IPS-20b (cell line): ENCODE measurements at regions not wholly inside any gene's neighbourhood (a gene's known extent, or its start where the extent isn't known, plus 50 kb on each side); places are given as distances from the start of the nearest gene placed in this dataset.
A peak's percentile ranks its signal among the peaks of the same experiment; 100 is the strongest.

Experiments
- H3K27ac ChIP-seq: one replicate; pipeline ENCODE4 v1.5.1; 2013; ENCODE audit warnings: low read length
- H3K27me3 ChIP-seq: 2 replicates; pipeline ENCODE4 v1.6.1; 2013; ENCODE audit warnings: mild to moderate bottlenecking, low read length, inconsistent platforms; ENCODE audit not compliant: insufficient read depth
- H3K36me3 ChIP-seq: 2 replicates; pipeline ENCODE4 v1.6.1; 2013; ENCODE audit warnings: low read depth, mild to moderate bottlenecking, inconsistent platforms, low read length, moderate library complexity; ENCODE audit not compliant: insufficient read depth
- H3K4me1 ChIP-seq: 2 replicates; pipeline ENCODE4 v1.6.1; 2013; ENCODE audit warnings: mild to moderate bottlenecking, control low read depth, inconsistent platforms, low read length, moderate library complexity; ENCODE audit not compliant: insufficient read depth
- H3K4me3 ChIP-seq: 2 replicates; pipeline ENCODE4 v1.5.1; 2013; ENCODE audit warnings: mild to moderate bottlenecking, low read length, inconsistent platforms
- H3K9ac ChIP-seq: 2 replicates; pipeline ENCODE4 v1.6.1; 2013; ENCODE audit warnings: low read depth, mild to moderate bottlenecking, inconsistent platforms, low read length, moderate library complexity
- H3K9me3 ChIP-seq: 2 replicates; pipeline ENCODE4 v1.6.1; 2013; ENCODE audit warnings: mild to moderate bottlenecking, low read depth, low read length, inconsistent platforms; ENCODE audit not compliant: insufficient read depth

DNA sequence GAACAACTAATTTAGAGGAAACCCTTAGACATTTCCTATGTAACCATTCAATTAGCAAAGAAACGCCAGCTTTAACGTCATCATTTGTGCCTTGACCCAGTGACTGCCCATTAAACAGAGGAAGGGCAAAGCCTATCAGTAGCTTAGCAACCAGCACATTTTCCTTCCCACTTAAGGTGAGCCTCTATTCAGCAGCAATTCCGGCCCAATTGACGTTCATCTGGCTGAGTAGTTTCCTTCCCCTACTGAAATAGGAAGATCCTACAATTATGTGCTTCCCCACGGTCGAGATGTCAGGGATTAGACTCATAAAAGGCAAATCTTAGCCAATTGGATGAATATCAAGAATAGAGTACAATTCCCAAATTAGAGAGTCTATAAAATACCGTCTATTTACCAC, 482.1 kb upstream of the ADAMTS5 start:
- Histone ChIP-seq H3K27ac (no peak overlapping the region), H3K27me3 (no peaks in the 10 kb centered on the region), H3K9me3 (no peaks in the 10 kb centered on the region), H3K4me1 (no peaks in the 10 kb centered on the region), H3K36me3 (no peaks in the 10 kb centered on the region), H3K4me3 (no peak overlapping the region), H3K9ac (no peak overlapping the region)

DNA sequence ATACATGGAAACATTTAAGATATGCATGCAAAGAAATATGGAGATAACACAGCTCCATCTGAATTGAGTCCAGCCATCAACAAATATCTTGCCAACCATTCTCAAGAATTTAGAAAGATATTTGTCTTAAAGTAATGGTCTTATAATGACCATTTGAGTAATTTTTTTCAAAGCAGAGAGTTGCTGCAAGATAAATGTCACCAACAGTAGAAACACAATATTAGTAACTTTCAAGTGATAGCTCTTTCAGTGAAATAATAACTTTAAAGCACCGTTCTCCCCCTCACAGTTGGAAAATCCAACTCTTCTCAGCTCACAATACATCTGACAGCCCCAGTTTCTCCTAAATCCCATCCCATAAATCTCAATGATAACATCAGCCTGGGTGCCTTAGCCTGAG, 481.0 kb upstream of the ADAMTS5 start:
- Histone ChIP-seq H3K36me3 (no peaks in the 10 kb centered on the region), H3K27ac (no peak overlapping the region), H3K4me1 (no peaks in the 10 kb centered on the region), H3K9ac (no peak overlapping the region), H3K9me3 (no peaks in the 10 kb centered on the region), H3K27me3 (no peaks in the 10 kb centered on the region), H3K4me3 (no peak overlapping the region)

DNA sequence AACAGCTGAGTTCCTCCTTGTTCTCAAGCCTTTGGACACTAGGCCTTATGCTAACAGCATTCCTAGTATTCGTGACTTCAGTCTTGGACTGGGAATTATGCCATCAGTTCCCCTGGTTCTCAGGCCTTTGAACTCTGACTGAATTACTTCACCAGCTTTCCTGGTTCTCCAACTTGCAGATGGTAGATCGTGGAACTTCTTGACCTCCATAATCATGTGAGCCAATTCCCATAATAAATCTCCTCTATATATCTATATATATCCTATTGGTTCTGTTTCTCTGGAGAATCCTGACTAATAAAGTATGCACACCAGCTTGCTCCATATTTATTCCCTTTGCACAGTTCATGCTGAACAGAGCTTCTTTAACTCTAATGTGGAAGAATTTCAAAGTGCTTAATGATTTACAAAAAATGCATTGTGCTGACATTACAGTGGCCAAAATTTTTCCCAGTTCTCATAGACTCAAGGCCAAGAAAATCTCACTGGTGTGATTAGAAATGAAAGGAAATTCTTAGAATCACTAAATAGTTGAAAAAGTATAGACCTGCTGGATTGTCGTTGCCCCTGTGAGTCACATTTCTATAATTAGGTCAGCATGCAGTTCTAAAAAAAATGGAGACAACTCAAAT, 462.9 kb upstream of the ADAMTS5 start:
- Histone ChIP-seq H3K4me3 (no peak overlapping the region), H3K36me3 (no peaks in the 10 kb centered on the region), H3K9me3 (no peaks in the 10 kb centered on the region), H3K9ac (no peak overlapping the region), H3K4me1 (peaks cover 2% of the 10 kb centered on the region; the same call in 1 of the 2 replicates), H3K27me3 (no peaks in the 10 kb centered on the region), H3K27ac (no peak overlapping the region)

DNA sequence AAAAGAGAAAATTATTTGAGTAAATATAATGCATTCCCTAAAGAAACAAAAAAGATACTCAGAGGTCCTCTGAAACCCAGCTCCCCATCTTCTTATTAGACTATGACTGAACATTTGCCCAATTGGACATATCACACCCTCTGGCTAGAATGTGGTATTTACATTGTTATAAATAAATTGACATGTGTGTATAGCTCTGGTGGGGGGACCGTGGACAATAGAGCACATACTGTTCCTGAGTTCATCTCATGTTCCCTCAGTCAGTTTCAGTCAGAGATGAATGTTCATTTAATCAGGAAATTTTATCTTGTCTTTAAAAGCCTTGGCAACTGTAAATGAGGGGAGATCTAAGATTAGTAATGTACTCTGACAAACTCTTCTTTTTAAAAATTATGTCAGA, 459.3 kb upstream of the ADAMTS5 start:
- Histone ChIP-seq H3K4me3 (no peak overlapping the region), H3K4me1 (peaks cover 24% of the 10 kb centered on the region), H3K27ac (no peak overlapping the region), H3K9ac (no peak overlapping the region), H3K27me3 (no peaks in the 10 kb centered on the region), H3K36me3 (no peaks in the 10 kb centered on the region), H3K9me3 (no peaks in the 10 kb centered on the region)

DNA sequence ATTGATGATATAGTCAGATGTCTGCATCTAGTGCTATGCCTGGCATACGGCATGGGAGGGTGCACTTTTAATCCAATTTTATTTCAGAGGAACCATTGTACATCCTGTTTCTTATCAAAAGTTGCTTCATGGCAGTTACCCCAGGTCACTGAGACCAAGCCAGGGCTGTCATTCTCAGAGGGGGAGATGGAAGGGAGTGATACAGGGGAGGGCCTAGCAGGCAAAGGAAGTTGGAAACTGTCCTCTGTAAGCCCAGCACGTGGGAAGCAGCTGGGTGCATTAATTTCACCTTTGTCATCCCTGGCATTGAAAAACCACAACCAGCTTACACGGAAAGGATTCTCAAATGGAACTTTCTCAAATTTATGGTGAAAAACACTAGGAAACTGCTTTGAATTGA, 458.7 kb upstream of the ADAMTS5 start:
- Histone ChIP-seq H3K36me3 (no peaks in the 10 kb centered on the region), H3K9me3 (no peaks in the 10 kb centered on the region), H3K27me3 (no peaks in the 10 kb centered on the region), H3K9ac (no peak overlapping the region), H3K4me1 (peaks cover 24% of the 10 kb centered on the region), H3K27ac (no peak overlapping the region), H3K4me3 (no peak overlapping the region)

DNA sequence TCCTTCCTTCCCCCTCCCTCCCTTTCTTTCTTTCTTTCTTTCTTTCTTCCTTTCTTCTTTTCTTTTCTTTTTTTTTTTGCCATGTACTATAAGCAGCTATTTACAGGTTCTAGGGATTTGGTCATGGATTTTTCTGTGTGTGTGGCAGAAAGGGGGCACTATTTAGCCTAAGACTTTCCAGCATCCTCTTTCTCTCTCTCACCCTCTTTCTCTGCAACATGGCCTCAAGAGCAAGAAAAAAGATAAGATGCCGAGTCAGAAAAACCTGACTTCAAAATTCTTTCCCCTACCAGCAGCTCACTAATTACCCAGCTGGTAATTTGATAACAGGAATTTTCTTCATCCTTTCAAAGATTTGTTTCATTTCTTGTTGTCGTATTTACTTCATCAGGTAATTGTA, 458.3 kb upstream of the ADAMTS5 start:
- Histone ChIP-seq H3K27ac (no peak overlapping the region), H3K36me3 (no peaks in the 10 kb centered on the region), H3K9ac (no peak overlapping the region), H3K27me3 (no peaks in the 10 kb centered on the region), H3K4me1 (peaks cover 24% of the 10 kb centered on the region), H3K4me3 (no peak overlapping the region), H3K9me3 (no peaks in the 10 kb centered on the region)

DNA sequence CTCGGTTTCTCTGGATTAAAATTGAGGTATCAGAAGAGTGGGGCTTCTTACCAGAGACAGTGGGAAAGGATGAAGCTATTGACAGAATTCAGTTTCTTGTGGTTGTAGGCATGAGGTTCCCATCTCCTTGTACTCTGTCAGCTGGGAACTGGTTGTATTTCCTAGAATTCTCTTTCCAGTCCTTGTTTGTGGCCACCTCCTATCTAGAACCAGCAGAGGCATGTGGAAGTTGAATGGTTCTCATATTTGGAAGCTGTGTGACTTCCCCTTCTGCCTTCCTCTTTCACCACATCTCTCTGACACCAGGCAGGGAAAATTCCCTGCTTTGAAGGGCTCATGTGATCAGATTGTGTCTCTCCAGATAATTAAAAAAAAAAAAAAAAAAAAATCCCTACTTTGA, 457.7 kb upstream of the ADAMTS5 start:
- Histone ChIP-seq H3K27me3 (no peaks in the 10 kb centered on the region), H3K9ac (no peak overlapping the region), H3K4me3 (peak overlapping the region; percentile 34; the same call in 1 of the 2 replicates), H3K4me1 (peaks cover 24% of the 10 kb centered on the region), H3K36me3 (no peaks in the 10 kb centered on the region), H3K9me3 (no peaks in the 10 kb centered on the region), H3K27ac (no peak overlapping the region)

DNA sequence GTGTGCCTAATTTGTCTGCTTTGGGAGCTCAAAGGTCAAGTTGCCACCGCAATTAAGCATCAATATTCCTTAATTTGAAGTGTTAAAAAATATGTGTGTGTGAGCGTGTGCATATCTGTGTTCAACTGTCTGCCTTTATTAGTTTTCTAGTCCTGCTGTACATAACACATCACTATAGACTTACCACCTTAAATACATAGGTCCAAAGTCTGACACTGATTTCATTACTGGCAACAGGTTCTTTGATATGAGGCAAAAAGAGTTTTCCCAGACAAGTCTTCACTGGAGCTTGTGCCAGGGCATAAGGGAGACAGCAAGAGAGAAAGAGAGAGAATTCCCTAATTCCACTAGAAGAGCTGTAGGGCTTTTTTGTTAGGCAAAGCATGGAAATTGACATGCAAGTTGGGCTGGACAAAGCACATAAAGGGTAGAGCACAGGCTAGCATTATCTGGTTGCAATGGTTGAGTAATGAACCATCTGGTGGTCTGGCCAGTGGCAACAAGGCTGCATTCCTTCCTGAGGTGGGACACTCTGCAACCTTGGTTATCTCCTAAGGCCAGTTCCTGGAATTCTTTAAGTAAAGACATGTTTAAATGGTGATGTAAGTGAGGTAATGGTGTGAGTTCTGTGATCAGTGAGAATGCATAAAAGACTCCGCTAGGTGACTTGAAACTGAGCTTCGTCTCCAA, 457.2 kb upstream of the ADAMTS5 start:
- H3K27me3 ChIP-seq, result no peaks in the 10 kb centered on the region
- peak overlapping the region; percentile 34; the same call in 1 of the 2 replicates for H3K4me3 ChIP-seq
- H3K9me3 ChIP-seq, result no peaks in the 10 kb centered on the region
- no peak overlapping the region for H3K27ac ChIP-seq
- no peak overlapping the region for H3K9ac ChIP-seq
- H3K4me1 ChIP-seq, result peaks cover 24% of the 10 kb centered on the region
- no peaks in the 10 kb centered on the region for H3K36me3 ChIP-seq

DNA sequence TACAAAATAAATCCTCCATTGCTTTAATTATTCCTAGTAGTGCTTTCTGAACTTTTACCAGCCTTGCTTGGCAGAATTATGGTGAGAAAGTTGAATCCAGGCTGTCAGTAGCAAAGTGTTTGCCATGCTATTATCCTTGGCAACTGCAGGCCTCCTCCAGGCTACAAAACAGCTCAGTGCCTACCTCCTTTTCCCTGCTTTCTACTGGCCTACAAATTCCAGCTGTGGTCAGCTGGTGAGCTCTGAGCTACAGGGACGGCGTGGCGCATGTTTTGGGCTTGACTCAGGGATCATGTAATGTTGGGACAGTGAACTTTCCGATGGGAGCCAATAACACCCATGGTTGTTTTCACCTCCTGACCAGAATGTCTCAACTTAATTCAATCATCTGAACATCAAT, 456.1 kb upstream of the ADAMTS5 start:
- Histone ChIP-seq H3K4me3 (no peak overlapping the region), H3K27me3 (no peaks in the 10 kb centered on the region), H3K27ac (no peak overlapping the region), H3K9ac (no peak overlapping the region), H3K9me3 (no peaks in the 10 kb centered on the region), H3K36me3 (no peaks in the 10 kb centered on the region), H3K4me1 (peaks cover 24% of the 10 kb centered on the region)

DNA sequence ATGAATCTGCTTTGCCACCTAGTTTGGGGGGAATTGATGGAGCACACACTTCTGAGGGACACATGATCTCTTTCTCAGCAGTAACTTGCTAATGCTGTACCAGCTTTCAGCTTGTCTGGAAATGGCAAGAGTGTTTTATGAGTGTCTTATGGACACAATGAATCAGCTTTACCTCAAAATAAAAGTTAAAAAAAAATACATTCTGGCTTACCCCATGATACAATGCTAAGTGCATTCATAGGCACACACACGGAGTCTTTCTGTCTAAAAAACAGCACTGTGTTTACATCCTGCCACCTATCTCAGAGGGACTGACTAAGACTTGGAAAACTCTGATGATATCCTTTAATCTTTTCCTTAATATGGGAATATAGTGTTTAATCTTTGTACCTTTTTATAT, 455.5 kb upstream of the ADAMTS5 start:
- Histone ChIP-seq H3K4me3 (no peak overlapping the region), H3K36me3 (no peaks in the 10 kb centered on the region), H3K27me3 (no peaks in the 10 kb centered on the region), H3K9ac (no peak overlapping the region), H3K4me1 (peaks cover 24% of the 10 kb centered on the region), H3K9me3 (no peaks in the 10 kb centered on the region), H3K27ac (no peak overlapping the region)

DNA sequence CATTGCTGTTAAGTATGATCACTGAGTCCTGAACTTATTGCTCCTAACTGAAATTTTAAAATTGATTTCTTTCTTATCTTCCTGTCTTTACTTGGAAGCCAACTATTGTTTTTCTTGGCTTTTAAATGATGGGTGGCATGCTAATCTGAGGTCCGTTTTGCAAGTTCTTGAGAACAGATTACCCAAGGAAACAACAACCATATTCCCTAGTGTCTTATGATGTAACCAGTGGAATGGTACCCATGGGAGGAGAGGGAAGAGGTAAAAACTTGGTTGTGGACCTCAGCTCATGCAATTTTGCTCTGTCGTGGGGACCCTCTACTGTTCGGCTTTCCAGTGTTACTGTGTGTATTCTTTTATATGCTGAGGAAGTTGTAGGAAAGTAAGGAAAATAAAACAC, 454.8 kb upstream of the ADAMTS5 start:
- Histone ChIP-seq H3K9ac (no peak overlapping the region), H3K27me3 (no peaks in the 10 kb centered on the region)

DNA sequence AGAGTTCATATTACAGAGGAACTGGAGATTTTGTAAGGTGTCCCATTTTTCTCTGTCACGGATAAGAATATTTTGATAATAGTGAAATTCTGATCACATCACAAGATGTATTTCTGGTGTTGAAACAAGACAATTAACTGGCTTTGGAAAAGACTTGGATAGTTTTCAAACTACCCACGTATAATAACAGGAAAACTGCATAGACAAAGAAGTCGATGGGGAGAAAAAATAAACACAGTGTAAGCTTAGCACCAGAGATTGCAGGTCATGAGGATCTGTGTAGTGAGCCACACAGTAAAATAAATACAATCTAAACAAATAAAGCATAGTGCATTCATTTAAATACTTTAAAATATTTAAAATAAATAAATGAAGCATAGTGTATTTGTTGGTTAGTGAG, 452.3 kb upstream of the ADAMTS5 start:
- Histone ChIP-seq H3K9me3 (no peaks in the 10 kb centered on the region), H3K4me1 (peaks cover 23% of the 10 kb centered on the region), H3K9ac (no peak overlapping the region), H3K4me3 (no peak overlapping the region), H3K27me3 (no peaks in the 10 kb centered on the region), H3K36me3 (no peaks in the 10 kb centered on the region), H3K27ac (no peak overlapping the region)

More for the DNA sequence above, 454.8 kb upstream of the ADAMTS5 start:
- Histone ChIP-seq H3K9me3 (no peaks in the 10 kb centered on the region), H3K36me3 (no peaks in the 10 kb centered on the region), H3K4me3 (no peak overlapping the region), H3K4me1 (peaks cover 24% of the 10 kb centered on the region), H3K27ac (no peak overlapping the region)
